Amygdala (tissue), 56 donors: ENCODE measurements at regions not wholly inside any gene's neighbourhood (a gene's known extent, or its start where the extent isn't known, plus 50 kb on each side); places are given as distances from the start of the nearest gene placed in this dataset.
"Not testable (repeated sequence)": the region's sequence is repeated elsewhere in the genome, so short reads cannot be mapped to it uniquely, and the experiment has no call there.

Experiments used
- DNase-seq, 56 donors: peaks; one replicate each; lab custom pipeline; 2025; lab: John Stamatoyannopoulos, UW

DNA sequence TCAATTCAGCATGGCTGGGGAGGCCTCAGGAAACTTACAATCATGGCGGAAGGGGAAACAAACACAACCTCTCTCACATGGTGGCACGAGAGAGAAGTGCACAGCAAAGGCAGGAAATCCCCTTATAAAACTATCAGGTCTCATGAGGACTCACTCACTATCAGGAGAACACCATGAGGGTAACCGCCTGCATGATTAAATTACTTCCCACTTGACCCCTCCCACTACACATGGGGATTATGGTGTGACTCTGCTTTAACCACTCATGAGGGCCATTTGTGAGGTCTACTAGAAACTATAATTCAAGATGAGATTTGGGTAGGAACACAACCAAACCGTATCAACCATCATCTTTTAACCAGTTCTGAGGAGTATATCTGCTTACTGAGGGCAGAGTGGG lies 387.4 kb upstream of the NFIA start:
- DNase-seq: no peak

DNA sequence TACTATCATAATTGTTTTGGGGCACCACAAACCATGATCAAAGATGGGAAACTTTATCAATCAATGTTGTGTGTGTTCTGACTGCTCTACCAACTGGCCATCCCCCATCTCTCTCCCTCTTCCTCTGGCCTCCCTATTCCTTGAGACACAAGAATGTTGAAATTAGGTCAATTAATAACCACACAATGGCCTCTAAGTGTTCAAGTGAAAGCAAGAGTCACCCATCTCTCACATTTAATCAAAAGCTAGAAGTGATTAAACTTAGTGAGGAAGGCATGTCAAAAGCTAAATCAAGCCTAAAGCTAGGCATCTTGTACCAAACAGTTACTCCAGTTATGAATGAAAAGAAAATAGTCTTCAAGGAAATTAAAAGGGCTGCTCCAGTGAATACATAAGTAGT lies 390.3 kb upstream of the NFIA start:
- DNase-seq: no peak

GRCh38 chr1:60688221-60688620 lies 394.1 kb upstream of the NFIA start:
- not testable (repeated sequence) for DNase-seq

DNA sequence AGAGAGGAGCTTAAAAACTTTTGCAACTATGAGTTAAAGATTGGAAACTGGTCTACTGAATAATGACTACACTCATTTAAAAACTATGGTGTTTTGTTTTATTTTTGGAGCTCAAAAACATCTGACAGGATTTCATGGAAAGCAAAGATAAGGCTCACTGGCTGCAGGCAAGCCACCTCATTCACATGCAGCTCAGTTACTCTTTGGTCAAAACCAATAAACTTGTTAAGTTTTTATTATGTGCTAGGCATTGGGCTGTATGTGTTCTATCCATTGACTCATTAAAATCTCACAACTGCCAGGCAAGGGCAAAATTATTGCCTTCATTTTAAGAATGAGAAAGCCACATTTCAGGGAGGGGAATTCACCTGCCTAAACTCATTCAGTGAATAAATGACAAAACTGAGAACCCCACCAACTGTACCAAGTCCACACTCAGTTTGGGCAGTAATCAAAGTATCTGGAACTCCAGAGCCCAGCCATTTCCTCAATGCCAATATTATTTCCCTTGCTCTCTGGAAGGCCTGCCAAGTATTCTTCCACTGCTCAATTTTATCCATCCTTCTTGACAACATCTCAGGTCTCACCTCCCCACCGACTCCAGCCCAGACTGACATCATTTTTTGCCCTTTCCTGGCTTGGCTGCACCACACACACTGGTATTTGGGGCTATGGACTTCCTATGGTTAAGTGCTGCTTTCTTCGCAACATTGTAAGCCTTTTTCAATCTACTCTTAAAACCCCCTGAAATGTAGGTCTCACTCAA lies 401.1 kb upstream of the NFIA start:
- DNase-seq: no peak

GRCh38 chr1:60679524-60680375 lies 402.6 kb upstream of the NFIA start:
- DNase-seq: no peak

GRCh38 chr1:60678802-60679201 lies 403.6 kb upstream of the NFIA start:
- no peak for DNase-seq

DNA sequence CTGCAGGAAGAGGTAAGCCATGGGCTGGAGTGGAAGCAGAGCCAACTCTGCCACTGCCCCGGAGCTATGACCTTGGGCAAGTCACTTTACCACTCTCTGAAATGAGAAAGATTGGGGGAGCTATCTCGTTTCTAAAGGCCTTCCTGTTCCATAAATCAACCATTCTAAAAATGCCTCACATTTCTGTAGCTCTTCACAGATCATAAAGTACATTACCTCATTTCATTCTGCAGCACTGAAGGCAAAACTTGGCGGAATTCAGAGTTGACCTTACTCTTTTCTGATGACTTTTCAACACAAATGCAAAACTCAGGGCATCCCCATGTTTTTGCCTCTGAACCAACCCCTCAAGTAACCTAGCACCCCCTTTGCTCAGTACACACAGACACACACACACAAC lies 404.0 kb upstream of the NFIA start:
- DNase-seq: no peak

GRCh38 chr1:60672449-60672848 lies 409.9 kb upstream of the NFIA start:
- no peak for DNase-seq

DNA sequence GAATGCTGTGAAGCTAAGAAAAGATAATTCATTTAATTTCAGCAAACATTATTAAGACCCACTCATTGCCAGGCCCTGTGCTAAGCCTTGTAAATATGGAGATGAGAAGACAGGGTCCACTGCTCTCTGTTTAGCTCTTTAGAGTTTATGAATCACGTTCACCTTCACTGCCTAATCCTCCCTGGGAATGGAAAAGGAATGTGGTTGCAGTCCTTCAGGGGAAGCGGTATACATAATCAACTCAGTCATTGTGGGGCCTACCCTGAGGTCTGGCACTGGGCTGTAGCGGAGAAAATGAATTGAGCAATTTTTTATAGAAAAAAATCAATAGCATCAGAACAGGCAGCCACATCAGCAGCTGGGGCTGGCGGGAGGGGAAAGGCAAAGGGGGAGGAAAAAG lies 412.1 kb upstream of the NFIA start:
- DNase-seq: no peak

DNA sequence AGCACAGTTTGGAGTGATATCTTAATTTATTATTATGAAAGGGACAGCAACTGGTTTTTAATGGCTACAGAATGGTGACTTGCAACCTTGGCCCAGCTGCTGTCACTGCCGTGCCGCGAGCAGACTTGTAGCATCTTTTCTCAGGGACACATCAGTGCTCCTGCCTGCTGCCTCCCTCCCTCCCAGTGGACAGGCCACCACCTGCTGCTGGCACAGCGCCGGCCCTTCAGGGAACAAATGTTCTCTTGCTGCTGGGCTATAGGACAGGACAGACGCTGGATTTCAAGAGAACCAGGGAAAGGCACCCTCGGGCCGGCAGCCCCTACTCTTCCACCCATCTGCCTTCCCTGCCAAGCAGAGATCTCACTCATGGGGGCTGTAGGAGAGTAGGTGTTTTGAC lies 413.8 kb upstream of the NFIA start:
- peak in 1 of 56 donors; percentile 4 for DNase-seq

DNA sequence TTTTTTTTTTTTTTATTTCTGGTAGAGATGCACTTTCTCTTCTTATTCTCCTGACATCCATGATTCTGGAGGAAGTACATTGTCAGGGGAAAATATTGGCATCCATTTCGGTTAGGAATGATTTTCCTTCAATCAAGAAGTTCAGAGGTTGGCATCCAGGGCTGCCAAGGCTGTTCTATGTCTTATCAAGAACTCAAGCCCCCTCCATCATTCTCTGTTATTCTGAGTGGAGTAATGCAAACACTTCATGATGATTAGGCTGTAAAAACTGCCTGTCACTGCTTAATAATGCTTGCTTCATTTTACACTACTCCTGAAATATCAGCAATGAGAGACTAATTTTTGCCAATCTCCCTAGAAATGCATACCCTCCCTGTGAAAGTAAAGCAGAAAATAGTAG lies 417.1 kb upstream of the NFIA start:
- DNase-seq: no peak

GRCh38 chr1:60664086-60664625 lies 418.2 kb upstream of the NFIA start:
- no peak for DNase-seq

- no peak for DNase-seq
These were observed 419.8 kb upstream of the NFIA start for GRCh38 chr1:60662486-60663044.

GRCh38 chr1:60657926-60658325 lies 424.4 kb upstream of the NFIA start:
- peak in 10 of 56 donors; percentile 2 to 20 (median 15) for DNase-seq

DNA sequence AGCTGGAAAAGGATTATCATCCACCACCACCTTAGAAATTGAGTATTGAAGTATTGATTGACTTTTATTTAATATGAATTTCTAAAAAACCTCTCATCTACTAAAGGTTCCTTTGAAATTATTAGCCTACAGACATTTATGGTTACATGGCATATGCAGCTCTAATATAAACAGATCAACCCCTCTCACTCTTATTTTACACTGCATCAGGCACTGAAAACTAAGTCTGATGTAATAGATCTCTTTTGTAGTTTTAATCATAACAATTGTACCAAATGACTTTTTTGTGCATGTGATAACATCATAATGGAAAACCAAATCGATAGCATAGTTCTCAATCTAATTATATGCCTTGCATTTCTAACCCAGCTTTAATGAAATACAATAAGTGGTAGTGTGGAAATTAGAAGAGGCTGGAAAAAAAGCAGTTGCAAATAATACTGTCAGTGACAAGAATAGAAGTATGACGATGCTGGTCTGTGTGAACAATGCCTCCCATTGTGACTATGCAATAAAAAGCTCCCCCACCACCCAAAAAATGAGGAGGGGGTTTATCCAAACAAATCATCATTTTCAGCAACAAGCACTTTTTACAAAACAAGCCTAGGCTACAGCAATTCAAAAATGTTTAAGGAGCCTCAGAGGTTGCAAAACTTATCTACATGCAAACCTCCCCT lies 426.5 kb upstream of the NFIA start:
- peak in 2 of 56 donors; percentile 8 to 17 for DNase-seq

DNA sequence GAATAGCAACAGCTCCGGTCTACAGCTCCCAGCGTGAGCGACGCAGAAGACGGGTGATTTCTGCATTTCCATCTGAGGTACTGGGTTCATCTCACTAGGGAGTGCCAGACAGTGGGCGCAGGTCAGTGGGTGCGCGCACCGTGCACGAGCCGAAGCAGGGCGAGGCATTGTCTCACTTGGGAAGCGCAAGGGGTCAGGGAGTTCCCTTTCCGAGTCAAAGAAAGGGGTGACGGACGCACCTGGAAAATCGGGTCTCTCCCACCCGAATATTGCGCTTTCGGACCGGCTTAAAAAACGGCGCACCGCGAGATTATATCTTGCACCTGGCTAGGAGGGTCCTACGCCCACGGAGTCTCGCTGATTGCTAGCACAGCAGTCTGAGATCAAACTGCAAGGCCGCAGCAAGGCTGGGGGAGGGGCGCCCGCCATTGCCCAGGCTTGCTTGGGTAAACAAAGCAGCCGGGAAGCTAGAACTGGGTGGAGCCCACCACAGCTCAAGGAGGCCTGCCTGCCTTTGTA lies 442.3 kb upstream of the NFIA start:
- DNase-seq: not testable (repeated sequence)

GRCh38 chr1:60639287-60639686 lies 443.1 kb upstream of the NFIA start:
- no peak for DNase-seq

DNA sequence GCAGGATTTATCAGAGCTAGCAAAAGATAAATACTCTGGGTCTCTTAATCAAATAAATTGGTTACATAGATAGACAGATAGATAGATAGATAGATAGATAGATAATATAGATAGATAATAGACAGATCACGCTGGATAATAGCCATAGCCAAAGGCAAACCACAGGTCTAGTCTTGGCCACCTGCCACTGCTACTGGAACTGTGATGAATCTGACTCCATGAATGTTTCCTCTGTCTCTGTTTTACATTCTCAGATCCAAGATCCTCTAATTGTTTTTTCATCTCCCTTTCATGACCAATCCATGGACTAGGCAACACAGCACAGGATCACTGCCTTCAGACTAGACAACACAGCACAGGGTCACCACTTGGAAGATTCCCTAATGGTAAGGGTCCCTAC lies 444.7 kb upstream of the NFIA start:
- DNase-seq: no peak

- no peak for DNase-seq
These were observed 445.4 kb upstream of the NFIA start for GRCh38 chr1:60636946-60637345.

- DNase-seq: no peak
These were observed 448.3 kb upstream of the NFIA start for GRCh38 chr1:60634106-60634505.
